OCI-LY1 (cell line): ENCODE measurements at regions not wholly inside any gene's neighbourhood (a gene's known extent, or its start where the extent isn't known, plus 50 kb on each side); places are given as distances from the start of the nearest gene placed in this dataset.
"Not testable (repeated sequence)": the region's sequence is repeated elsewhere in the genome, so short reads cannot be mapped to it uniquely, and the experiment has no call there.

Source experiments
- H2AFZ ChIP-seq: fragments of 200-600 bp; sonication (generic), shearing (Covaris generic); 2 replicates; pipeline ENCODE4 v1.6.0; 2014; ENCODE audit warnings: antibody characterized with exemption, mild to moderate bottlenecking, low read length
- H3F3A ChIP-seq: fragments of 200-600 bp; sonication (generic), shearing (Covaris generic); 2 replicates; pipeline ENCODE4 v1.6.0; 2014; ENCODE audit warnings: mild to moderate bottlenecking, antibody characterized with exemption, low read length, moderate library complexity; ENCODE audit not compliant: insufficient read depth
- H3K27ac ChIP-seq: fragments of 200-600 bp; sonication (generic); 2 replicates; pipeline ENCODE4 v1.5.1; 2014; ENCODE audit warnings: low read length, mixed run types, mild to moderate bottlenecking, low read depth; ENCODE audit not compliant: poor library complexity, severe bottlenecking
- H3K27me3 ChIP-seq: fragments of 200-600 bp; sonication (generic); 2 replicates; pipeline ENCODE4 v1.6.0; 2014; ENCODE audit warnings: antibody characterized with exemption, mild to moderate bottlenecking, low read length, moderate library complexity; ENCODE audit not compliant: insufficient read depth
- H3K36me3 ChIP-seq: fragments of 200-600 bp; sonication (generic); 2 replicates; pipeline ENCODE4 v1.6.1; 2014; ENCODE audit warnings: mild to moderate bottlenecking, antibody characterized with exemption, low read length, moderate library complexity, mixed read lengths; ENCODE audit not compliant: insufficient read depth
- H3K4me1 ChIP-seq: fragments of 200-600 bp; sonication (generic); 2 replicates; pipeline ENCODE4 v1.5.1; 2014; ENCODE audit warnings: mild to moderate bottlenecking, low read length, moderate library complexity; ENCODE audit not compliant: insufficient read depth, severe bottlenecking
- H3K4me2 ChIP-seq: fragments of 200-600 bp; sonication (generic), shearing (Covaris generic); 2 replicates; pipeline ENCODE4 v1.6.1; 2014; ENCODE audit warnings: low read length
- H3K4me3 ChIP-seq: fragments of 200-600 bp; sonication (generic); 2 replicates; pipeline ENCODE4 v1.5.1; 2014; ENCODE audit warnings: low read length, low read depth, mild to moderate bottlenecking, mixed read lengths; ENCODE audit not compliant: poor library complexity, severe bottlenecking
- H3K79me2 ChIP-seq: fragments of 200-600 bp; shearing (Covaris generic); 2 replicates; pipeline ENCODE4 v1.6.1; 2016; ENCODE audit warnings: mixed run types, low read length, mixed read lengths; ENCODE audit not compliant: insufficient read depth
- H3K9ac ChIP-seq: fragments of 200-600 bp; sonication (generic), shearing (Covaris generic); 2 replicates; pipeline ENCODE4 v1.6.1; 2014; ENCODE audit warnings: mild to moderate bottlenecking, low read length, mixed read lengths
- H3K9me2 ChIP-seq: fragments of 200-600 bp; sonication (generic), shearing (Covaris generic); 2 replicates; pipeline ENCODE4 v1.6.1; 2014; ENCODE audit warnings: low read depth, mild to moderate bottlenecking, low read length, mixed read lengths
- H3K9me3 ChIP-seq: fragments of 200-600 bp; shearing (Covaris generic); 2 replicates; pipeline ENCODE4 v1.6.1; 2014; ENCODE audit warnings: low read length, mixed read lengths
- H4K20me1 ChIP-seq: fragments of 200-600 bp; sonication (generic), shearing (Covaris generic); 2 replicates; pipeline ENCODE4 v1.6.0; 2016; ENCODE audit warnings: mild to moderate bottlenecking, low read length; ENCODE audit not compliant: insufficient read depth
- EZH2 ChIP-seq: fragments of 200-600 bp; sonication (generic), shearing (Covaris generic); IDR thresholded peaks from 2 replicates; pipeline ENCODE4 v1.8.0; 2017; ENCODE audit warnings: borderline replicate concordance, mixed run types, mild to moderate bottlenecking, antibody characterized with exemption, low read length, moderate library complexity, mixed read lengths
- TF ChIP-seq, protein P1 (sequence below): fragments of 200-600 bp; sonication (generic), shearing (Covaris generic); IDR thresholded peaks from 2 replicates; pipeline ENCODE4 v1.5.1; 2017; ENCODE audit warnings: mild to moderate bottlenecking, antibody characterized with exemption, low read length, moderate library complexity, mixed read lengths

DNA sequence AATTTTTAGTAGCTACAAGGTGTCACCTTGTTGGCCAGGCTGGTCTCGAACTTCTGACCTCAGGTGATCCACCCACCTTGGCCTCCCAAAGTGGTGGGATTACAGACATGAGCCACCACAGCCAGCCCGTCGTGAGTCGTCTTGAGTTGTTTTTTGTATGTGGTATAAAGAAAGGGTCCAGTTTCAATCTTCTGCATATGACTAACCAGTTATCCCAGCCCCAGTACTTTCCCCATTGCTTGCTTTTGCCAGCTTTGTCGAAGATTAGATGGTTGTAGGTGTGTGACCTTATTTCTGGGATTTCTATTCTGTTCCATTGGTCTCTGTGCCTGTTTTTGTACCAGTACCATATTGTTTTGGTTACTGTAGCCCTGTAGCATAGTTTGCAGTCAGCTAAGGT lies 105.9 kb downstream of the OR13H1 start:
- TF ChIP-seq, protein P1, sequence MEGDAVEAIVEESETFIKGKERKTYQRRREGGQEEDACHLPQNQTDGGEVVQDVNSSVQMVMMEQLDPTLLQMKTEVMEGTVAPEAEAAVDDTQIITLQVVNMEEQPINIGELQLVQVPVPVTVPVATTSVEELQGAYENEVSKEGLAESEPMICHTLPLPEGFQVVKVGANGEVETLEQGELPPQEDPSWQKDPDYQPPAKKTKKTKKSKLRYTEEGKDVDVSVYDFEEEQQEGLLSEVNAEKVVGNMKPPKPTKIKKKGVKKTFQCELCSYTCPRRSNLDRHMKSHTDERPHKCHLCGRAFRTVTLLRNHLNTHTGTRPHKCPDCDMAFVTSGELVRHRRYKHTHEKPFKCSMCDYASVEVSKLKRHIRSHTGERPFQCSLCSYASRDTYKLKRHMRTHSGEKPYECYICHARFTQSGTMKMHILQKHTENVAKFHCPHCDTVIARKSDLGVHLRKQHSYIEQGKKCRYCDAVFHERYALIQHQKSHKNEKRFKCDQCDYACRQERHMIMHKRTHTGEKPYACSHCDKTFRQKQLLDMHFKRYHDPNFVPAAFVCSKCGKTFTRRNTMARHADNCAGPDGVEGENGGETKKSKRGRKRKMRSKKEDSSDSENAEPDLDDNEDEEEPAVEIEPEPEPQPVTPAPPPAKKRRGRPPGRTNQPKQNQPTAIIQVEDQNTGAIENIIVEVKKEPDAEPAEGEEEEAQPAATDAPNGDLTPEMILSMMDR = no peak
- no peak for TF ChIP-seq EZH2
- no peaks in the 10 kb centered on the region for H3K36me3 ChIP-seq
- no peak overlapping the region for H3K27ac ChIP-seq
- no peak overlapping the region for H3K9ac ChIP-seq
- H2AFZ ChIP-seq = no peak overlapping the region
- no peak overlapping the region for H3K4me3 ChIP-seq
- no peaks in the 10 kb centered on the region for H3K9me2 ChIP-seq
- no peaks in the 10 kb centered on the region for H3K9me3 ChIP-seq
- no peaks in the 10 kb centered on the region for H3K79me2 ChIP-seq
- no peaks in the 10 kb centered on the region for H3F3A ChIP-seq
- no peaks in the 10 kb centered on the region for H3K4me1 ChIP-seq
- H3K4me2 ChIP-seq = no peak overlapping the region
- H4K20me1 ChIP-seq = no peaks in the 10 kb centered on the region
- H3K27me3 ChIP-seq = no peaks in the 10 kb centered on the region

GRCh38 chrX:131650637-131651410 lies 107.0 kb downstream of the OR13H1 start:
- H2AFZ ChIP-seq = no peak overlapping the region
- TF ChIP-seq, protein P1 = no peak
- TF ChIP-seq EZH2 = no peak

DNA sequence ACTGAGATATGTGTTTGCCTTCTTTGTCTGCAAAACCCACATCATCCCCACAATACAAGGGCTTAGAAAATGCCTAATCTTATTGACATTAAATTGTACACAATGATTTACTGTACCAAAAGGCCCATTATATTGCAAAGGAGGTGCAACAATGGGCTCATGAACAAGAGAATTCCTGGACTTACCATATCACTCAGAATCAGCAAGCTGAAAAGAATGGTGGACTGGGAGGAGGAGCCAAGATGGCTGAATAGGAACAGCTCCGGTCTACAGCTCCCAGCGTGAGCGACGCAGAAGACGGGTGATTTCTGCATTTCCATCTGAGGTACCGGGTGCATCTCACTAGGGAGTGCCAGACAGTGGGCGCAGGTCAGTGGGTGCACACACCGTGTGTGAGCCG lies 119.9 kb downstream of the OR13H1 start:
- H3K36me3 ChIP-seq, H3K27me3 ChIP-seq, H4K20me1 ChIP-seq, H3K4me1 ChIP-seq, H3K79me2 ChIP-seq, H3K4me2 ChIP-seq, H2AFZ ChIP-seq, H3K27ac ChIP-seq, H3K4me3 ChIP-seq, H3K9me3 ChIP-seq, H3F3A ChIP-seq, H3K9me2 ChIP-seq, H3K9ac ChIP-seq: not testable (repeated sequence)

More at GRCh38 chrX:131650637-131651410, 107.0 kb downstream of the OR13H1 start:
- H3K36me3 ChIP-seq = no peaks in the 10 kb centered on the region
- no peak overlapping the region for H3K9ac ChIP-seq
- H3K27me3 ChIP-seq = no peaks in the 10 kb centered on the region
- no peaks in the 10 kb centered on the region for H3K4me1 ChIP-seq
- no peaks in the 10 kb centered on the region for H3K9me2 ChIP-seq
- H3K9me3 ChIP-seq = no peaks in the 10 kb centered on the region
- no peaks in the 10 kb centered on the region for H3F3A ChIP-seq
- H3K4me3 ChIP-seq = no peak overlapping the region
- H3K27ac ChIP-seq = no peak overlapping the region
- no peaks in the 10 kb centered on the region for H4K20me1 ChIP-seq
- no peaks in the 10 kb centered on the region for H3K79me2 ChIP-seq
- no peak overlapping the region for H3K4me2 ChIP-seq

- H3K9ac ChIP-seq = no peak overlapping the region
- no peaks in the 10 kb centered on the region for H4K20me1 ChIP-seq
- no peak for TF ChIP-seq EZH2
- TF ChIP-seq, protein P1 = no peak
- H3K4me2 ChIP-seq = no peak overlapping the region
- H3K79me2 ChIP-seq = no peaks in the 10 kb centered on the region
- H3K27ac ChIP-seq = no peak overlapping the region
- H3K27me3 ChIP-seq = no peaks in the 10 kb centered on the region
- H3F3A ChIP-seq = no peaks in the 10 kb centered on the region
- H3K4me3 ChIP-seq = no peak overlapping the region
- no peaks in the 10 kb centered on the region for H3K4me1 ChIP-seq
- H3K36me3 ChIP-seq = no peaks in the 10 kb centered on the region
- H2AFZ ChIP-seq = no peak overlapping the region
- no peaks in the 10 kb centered on the region for H3K9me3 ChIP-seq
- no peaks in the 10 kb centered on the region for H3K9me2 ChIP-seq
These were observed 127.9 kb downstream of the OR13H1 start for GRCh38 chrX:131671735-131672134.
